ENCODE measurements at regions not wholly inside any gene's neighbourhood (a gene's known extent, or its start where the extent isn't known, plus 50 kb on each side); places are given as distances from the start of the nearest gene placed in this dataset.
"Not testable (repeated sequence)": the region's sequence is repeated elsewhere in the genome, so short reads cannot be mapped to it uniquely, and the experiment has no call there.

GRCh38 chr12:84406720-84407119, 505.9 kb downstream of the SLC6A15 start:
- not testable (repeated sequence) for DNase-seq (ENCODE audit: low spot score)

- no peak for DNase-seq (ENCODE audit: low spot score)
Observed at GRCh38 chr12:84397846-84398245, 514.8 kb downstream of the SLC6A15 start.

- no peak for DNase-seq (ENCODE audit: low spot score)
Observed at GRCh38 chr12:84397263-84397662, 515.3 kb downstream of the SLC6A15 start.

GRCh38 chr12:84391176-84391575, 521.4 kb downstream of the SLC6A15 start:
- not testable (repeated sequence) for DNase-seq (ENCODE audit: low spot score)

GRCh38 chr12:84384384-84384783, 528.2 kb downstream of the SLC6A15 start:
- DNase-seq (ENCODE audit: low spot score), result no peak

- not testable (repeated sequence) for DNase-seq (ENCODE audit: low spot score)
Observed at GRCh38 chr12:84382486-84382885, 530.1 kb downstream of the SLC6A15 start.

- DNase-seq (ENCODE audit: low spot score), result no peak
Observed at GRCh38 chr12:84376320-84376719, 536.3 kb downstream of the SLC6A15 start.

- DNase-seq (ENCODE audit: low spot score), result peak; percentile 21
Observed at GRCh38 chr12:84375449-84376170, 537.0 kb downstream of the SLC6A15 start.

GRCh38 chr12:84362552-84362897, 550.1 kb downstream of the SLC6A15 start:
- no peak for DNase-seq (ENCODE audit: low spot score)

GRCh38 chr12:84361651-84362551, 550.7 kb downstream of the SLC6A15 start:
- DNase-seq (ENCODE audit: low spot score), result no peak

- no peak for DNase-seq (ENCODE audit: low spot score)
Observed at GRCh38 chr12:84357314-84357713, 555.3 kb downstream of the SLC6A15 start.

GRCh38 chr12:84356224-84356623, 556.4 kb downstream of the SLC6A15 start:
- no peak for DNase-seq (ENCODE audit: low spot score)

GRCh38 chr12:84355561-84355960, 557.0 kb downstream of the SLC6A15 start:
- DNase-seq (ENCODE audit: low spot score), result no peak

- DNase-seq (ENCODE audit: low spot score), result no peak
Observed at GRCh38 chr12:84348582-84348981, 564.0 kb downstream of the SLC6A15 start.

- DNase-seq (ENCODE audit: low spot score), result no peak
Observed at GRCh38 chr12:84341467-84342193, 571.0 kb downstream of the SLC6A15 start.

- DNase-seq (ENCODE audit: low spot score), result no peak
Observed at GRCh38 chr12:84336231-84336630, 576.4 kb downstream of the SLC6A15 start.

- no peak for DNase-seq (ENCODE audit: low spot score)
Observed at GRCh38 chr12:84329938-84330337, 582.7 kb downstream of the SLC6A15 start.

GRCh38 chr12:84315926-84316325, 596.7 kb downstream of the SLC6A15 start:
- no peak for DNase-seq (ENCODE audit: low spot score)

GRCh38 chr12:84313323-84313675, 599.3 kb downstream of the SLC6A15 start:
- no peak for DNase-seq (ENCODE audit: low spot score)

GRCh38 chr12:84308211-84308610, 604.4 kb downstream of the SLC6A15 start:
- no peak for DNase-seq (ENCODE audit: low spot score)

- no peak for DNase-seq (ENCODE audit: low spot score)
Observed at GRCh38 chr12:84305144-84305543, 607.5 kb downstream of the SLC6A15 start.

- DNase-seq (ENCODE audit: low spot score), result no peak
Observed at GRCh38 chr12:84294246-84294645, 618.4 kb downstream of the SLC6A15 start.
